Cardiac fibroblast (primary cell): ENCODE measurements at regions not wholly inside any gene's neighbourhood (a gene's known extent, or its start where the extent isn't known, plus 50 kb on each side); places are given as distances from the start of the nearest gene placed in this dataset.

Experiments
- DNase-seq, 2 donors: peaks; one replicate each; pipeline versions ENCODE4 v3.0.0 to v3.0.0-alpha.2; 2010; ENCODE audit warnings: low read depth in 2 of 2
- H3K4me3 ChIP-seq, 2 donors: replicated peaks in 1 of 2; 1 replicate in 1 of 2; 2 replicates in 1 of 2; pipeline ENCODE4 v1.5.1; 2011; ENCODE audit warnings: low read depth in 2 of 2, low read length in 2 of 2, mild to moderate bottlenecking in 2 of 2, moderate library complexity in 1 of 2
- CTCF ChIP-seq: IDR thresholded peaks from one replicate; pipeline ENCODE4 v1.5.1; 2011; ENCODE audit warnings: low read depth, mild to moderate bottlenecking, low read length, inconsistent platforms

- no peak for TF ChIP-seq CTCF
- no peak overlapping the region for H3K4me3 ChIP-seq
- no peak for DNase-seq
These were observed 181.8 kb upstream of the UBL3 start for GRCh38 chr13:30032263-30032662.

DNA sequence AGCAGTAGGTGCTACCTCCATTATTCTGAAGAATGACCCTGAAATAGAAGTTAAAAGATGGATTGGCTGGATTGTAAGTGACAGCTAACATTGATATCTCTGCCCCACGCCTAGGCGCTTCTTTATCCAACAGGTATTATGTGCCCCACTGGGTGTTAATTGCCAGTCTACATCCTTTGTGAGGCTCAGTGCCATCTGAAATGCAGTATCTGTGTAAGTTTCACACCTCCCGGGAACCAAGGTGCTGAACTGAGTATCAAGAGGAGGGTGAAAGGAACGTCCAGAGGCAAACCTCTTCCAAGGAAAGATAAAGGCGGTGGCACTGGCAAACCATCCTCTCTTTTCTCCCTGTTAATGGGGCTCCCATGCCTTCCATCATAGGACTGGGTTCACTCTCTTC is 181.1 kb upstream of the UBL3 start:
- TF ChIP-seq CTCF = no peak
- DNase-seq = no peak
- no peak overlapping the region for H3K4me3 ChIP-seq

DNA sequence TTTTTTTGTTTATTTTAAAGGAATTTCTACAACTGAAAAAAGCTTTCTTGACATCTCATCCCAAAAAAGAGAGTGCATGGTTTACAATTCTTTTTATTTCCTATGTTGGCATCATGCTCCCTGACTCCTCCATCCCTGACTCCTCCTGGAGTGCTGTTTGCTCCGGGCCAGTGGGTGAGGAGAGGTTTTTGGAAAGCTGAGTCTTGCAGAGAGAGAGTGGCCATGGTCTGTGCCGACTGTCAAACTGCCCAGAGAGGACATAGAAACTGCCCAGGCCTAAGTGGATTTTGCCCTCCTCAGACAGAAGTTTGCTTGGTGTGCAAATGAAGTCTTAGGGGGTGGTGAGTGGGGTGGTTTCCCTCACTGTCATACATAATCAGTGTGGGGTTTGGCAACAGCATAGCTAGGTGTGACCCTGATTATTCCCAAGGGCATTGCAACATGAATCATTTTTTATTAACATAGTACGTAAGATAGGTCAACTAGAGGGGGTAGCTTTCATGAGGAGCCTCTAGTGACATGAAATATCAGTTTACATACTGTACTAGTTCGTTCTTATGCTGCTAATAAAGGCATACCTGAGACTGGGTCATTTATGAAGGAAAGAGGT is 179.8 kb upstream of the UBL3 start:
- peak in 1 of 2 donors; percentile 29 for DNase-seq
- TF ChIP-seq CTCF = no peak
- H3K4me3 ChIP-seq = no peak overlapping the region

- no peak overlapping the region for H3K4me3 ChIP-seq
- no peak for TF ChIP-seq CTCF
- DNase-seq = peak in 1 of 2 donors; percentile 40
These were observed 177.4 kb upstream of the UBL3 start for GRCh38 chr13:30027569-30028455.

DNA sequence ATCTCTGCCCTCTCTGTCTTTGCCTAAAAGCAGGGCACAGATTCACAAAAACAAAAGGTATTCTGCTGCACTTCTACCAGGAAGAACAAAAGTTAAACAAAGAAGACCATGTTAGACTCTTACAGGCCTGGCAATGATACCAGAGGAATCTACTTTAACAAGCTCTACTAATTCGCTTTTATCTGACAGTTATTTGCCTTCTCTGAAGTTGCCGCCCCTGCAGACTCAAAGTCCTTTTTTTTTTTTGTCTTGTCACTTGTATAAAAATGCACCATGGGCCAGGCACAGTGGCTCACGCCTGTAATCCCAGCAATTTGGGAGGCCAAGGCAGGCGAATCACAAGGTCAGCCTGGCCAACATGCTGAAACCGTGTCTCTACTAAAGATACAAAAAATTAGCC is 176.5 kb upstream of the UBL3 start:
- DNase-seq = no peak
- no peak overlapping the region for H3K4me3 ChIP-seq
- no peak for TF ChIP-seq CTCF

DNA sequence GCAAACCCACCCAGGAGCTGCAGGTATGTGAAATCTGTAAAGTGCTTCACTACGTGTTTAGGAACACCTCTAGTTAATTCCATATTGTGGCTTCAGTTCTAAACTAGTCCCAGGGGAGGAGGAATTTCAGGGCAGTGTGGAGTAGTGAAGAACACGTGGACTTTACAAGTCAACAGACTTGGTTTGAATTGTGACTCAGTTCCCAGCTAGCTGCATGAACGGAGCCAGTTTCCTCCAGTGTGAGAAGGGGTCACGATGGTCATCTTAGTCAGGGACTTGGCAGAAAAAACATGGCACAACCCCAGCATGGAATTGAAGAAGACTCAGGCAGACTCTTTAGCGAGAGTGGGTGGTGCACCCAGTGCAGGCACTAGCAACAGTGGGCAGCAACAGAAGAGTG is 175.7 kb upstream of the UBL3 start:
- TF ChIP-seq CTCF = no peak
- no peak overlapping the region for H3K4me3 ChIP-seq
- peak; percentile 36 to 83 for DNase-seq

DNA sequence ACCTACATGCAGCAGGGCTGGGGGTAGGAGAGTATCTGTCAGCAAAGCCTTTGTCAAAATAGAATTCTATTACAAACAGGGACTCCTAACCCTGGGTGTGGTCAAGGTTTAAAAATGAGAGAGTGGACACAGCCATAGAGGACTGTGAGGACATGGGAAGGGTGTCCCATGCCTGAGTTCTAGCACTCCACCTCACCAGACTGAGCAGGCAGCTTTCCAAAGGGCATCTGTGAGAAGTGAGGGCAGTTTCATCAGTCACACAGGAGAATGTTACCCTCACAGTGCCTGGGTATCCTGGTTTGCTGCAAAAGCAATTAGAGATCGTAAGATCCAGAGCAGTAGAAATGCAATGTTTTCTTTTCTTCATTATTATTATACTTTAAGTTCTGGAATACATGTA is 174.9 kb upstream of the UBL3 start:
- DNase-seq = no peak
- TF ChIP-seq CTCF = no peak
- no peak overlapping the region for H3K4me3 ChIP-seq
